HFFc6 (cell line): ENCODE measurements at regions not wholly inside any gene's neighbourhood (a gene's known extent, or its start where the extent isn't known, plus 50 kb on each side); places are given as distances from the start of the nearest gene placed in this dataset.

Experiments used
- DNase-seq: peaks from one replicate; pipeline ENCODE4 v3.0.0-alpha.2; 2018
- H3K27ac Mint-ChIP-seq: 2 replicates; pipeline ENCODE4 v1.8.0; 2020; ENCODE audit warnings: mild to moderate bottlenecking, mixed read lengths
- H3K27me3 Mint-ChIP-seq: 2 replicates; pipeline ENCODE4 v1.8.0; 2021; ENCODE audit warnings: mild to moderate bottlenecking, moderate library complexity, mixed read lengths; ENCODE audit not compliant: insufficient read depth
- H3K36me3 Mint-ChIP-seq: 2 replicates; pipeline ENCODE4 v1.8.0; 2021; ENCODE audit warnings: low read depth, mixed read lengths
- H3K4me1 Mint-ChIP-seq: 2 replicates; pipeline ENCODE4 v1.8.0; 2020; ENCODE audit warnings: low read depth, mixed read lengths
- H3K4me3 Mint-ChIP-seq: 2 replicates; pipeline ENCODE4 v1.8.0; 2020; ENCODE audit warnings: mild to moderate bottlenecking, moderate library complexity, mixed read lengths
- H3K9me3 Mint-ChIP-seq: 2 replicates; pipeline ENCODE4 v1.8.0; 2020; ENCODE audit warnings: mild to moderate bottlenecking, mixed read lengths
- TF ChIP-seq, protein P1 (sequence below): fragments of 200-600 bp; sonication (generic); IDR thresholded peaks from 2 replicates; pipeline ENCODE4 v1.5.0; 2021; ENCODE audit warnings: antibody characterized with exemption, mild to moderate bottlenecking

DNA sequence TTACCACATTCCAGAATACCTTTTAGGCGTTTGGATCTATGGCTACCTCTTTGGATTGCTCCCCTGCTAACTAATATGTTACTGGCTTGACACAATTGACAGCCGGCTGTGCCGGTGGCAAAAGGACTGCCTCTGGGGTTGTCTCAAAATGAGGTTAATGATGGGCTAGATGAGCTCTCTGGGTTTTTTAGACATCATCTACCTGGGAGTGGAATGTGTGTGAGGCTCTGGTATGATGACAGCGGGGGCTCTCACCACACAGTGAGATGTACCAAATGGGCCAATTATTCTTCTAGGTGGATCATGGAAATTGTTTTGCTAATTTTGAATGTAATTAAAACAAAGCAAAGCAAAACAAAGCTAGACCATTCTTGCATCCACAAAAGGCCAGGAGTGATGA lies 391.1 kb upstream of the SPRED2 start:
- H3K27me3 Mint-ChIP-seq, result no peaks in the 10 kb centered on the region; the same call in 1 of the 2 replicates
- H3K4me1 Mint-ChIP-seq, result no peaks in the 10 kb centered on the region
- H3K4me3 Mint-ChIP-seq, result no peak overlapping the region
- no peak for DNase-seq
- no peaks in the 10 kb centered on the region for H3K9me3 Mint-ChIP-seq
- H3K27ac Mint-ChIP-seq, result no peak overlapping the region
- no peaks in the 10 kb centered on the region for H3K36me3 Mint-ChIP-seq
- TF ChIP-seq, protein P1, sequence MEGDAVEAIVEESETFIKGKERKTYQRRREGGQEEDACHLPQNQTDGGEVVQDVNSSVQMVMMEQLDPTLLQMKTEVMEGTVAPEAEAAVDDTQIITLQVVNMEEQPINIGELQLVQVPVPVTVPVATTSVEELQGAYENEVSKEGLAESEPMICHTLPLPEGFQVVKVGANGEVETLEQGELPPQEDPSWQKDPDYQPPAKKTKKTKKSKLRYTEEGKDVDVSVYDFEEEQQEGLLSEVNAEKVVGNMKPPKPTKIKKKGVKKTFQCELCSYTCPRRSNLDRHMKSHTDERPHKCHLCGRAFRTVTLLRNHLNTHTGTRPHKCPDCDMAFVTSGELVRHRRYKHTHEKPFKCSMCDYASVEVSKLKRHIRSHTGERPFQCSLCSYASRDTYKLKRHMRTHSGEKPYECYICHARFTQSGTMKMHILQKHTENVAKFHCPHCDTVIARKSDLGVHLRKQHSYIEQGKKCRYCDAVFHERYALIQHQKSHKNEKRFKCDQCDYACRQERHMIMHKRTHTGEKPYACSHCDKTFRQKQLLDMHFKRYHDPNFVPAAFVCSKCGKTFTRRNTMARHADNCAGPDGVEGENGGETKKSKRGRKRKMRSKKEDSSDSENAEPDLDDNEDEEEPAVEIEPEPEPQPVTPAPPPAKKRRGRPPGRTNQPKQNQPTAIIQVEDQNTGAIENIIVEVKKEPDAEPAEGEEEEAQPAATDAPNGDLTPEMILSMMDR, result no peak

DNA sequence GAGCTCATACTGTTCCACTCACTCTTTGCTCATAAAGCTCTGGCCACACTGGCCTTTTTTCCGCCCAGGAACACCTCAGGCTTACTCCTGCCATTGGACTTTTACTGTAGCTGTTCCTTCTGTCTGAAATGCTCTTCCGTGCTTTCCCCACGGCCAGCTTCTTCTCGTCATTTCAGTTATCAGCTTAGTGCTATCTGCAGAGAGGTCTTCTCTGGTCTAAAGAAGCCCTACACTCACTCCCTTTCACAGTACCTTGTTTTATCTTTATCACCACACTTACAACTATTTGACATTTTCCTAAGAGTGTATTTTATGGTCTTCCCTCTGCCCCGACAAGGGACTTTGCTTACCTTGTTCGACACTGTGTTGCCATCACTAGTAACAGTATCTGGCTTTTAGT lies 388.1 kb upstream of the SPRED2 start:
- no peak for DNase-seq
- no peaks in the 10 kb centered on the region for H3K4me1 Mint-ChIP-seq
- no peak overlapping the region for H3K4me3 Mint-ChIP-seq
- no peaks in the 10 kb centered on the region for H3K9me3 Mint-ChIP-seq
- no peak overlapping the region for H3K27ac Mint-ChIP-seq
- no peaks in the 10 kb centered on the region for H3K36me3 Mint-ChIP-seq
- TF ChIP-seq, protein P1, result no peak
- no peaks in the 10 kb centered on the region for H3K27me3 Mint-ChIP-seq

DNA sequence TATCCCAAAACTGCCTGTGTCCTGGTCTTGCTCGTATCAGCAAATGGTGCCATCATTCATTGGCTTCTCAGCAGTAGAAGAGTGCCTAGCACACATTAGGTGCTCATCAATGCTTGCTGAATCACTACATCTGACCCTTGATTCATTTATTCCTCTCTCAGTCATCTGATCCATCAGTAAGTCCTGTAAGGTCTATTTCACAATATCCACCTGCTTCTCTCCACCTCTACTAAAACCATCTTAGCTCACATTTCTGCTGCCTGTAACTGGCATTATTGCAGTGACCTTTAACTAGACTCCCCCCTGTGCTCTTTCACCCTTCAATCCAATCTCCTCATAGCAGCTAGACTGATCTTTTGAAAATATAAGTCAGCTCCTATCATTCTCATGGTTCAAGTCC lies 387.6 kb upstream of the SPRED2 start:
- Mint-ChIP-seq H3K27me3 (no peaks in the 10 kb centered on the region), H3K27ac (no peak overlapping the region), H3K9me3 (no peaks in the 10 kb centered on the region), H3K4me1 (no peaks in the 10 kb centered on the region), H3K4me3 (no peak overlapping the region), H3K36me3 (no peaks in the 10 kb centered on the region)
- TF ChIP-seq, protein P1, result no peak
- DNase-seq, result no peak

DNA sequence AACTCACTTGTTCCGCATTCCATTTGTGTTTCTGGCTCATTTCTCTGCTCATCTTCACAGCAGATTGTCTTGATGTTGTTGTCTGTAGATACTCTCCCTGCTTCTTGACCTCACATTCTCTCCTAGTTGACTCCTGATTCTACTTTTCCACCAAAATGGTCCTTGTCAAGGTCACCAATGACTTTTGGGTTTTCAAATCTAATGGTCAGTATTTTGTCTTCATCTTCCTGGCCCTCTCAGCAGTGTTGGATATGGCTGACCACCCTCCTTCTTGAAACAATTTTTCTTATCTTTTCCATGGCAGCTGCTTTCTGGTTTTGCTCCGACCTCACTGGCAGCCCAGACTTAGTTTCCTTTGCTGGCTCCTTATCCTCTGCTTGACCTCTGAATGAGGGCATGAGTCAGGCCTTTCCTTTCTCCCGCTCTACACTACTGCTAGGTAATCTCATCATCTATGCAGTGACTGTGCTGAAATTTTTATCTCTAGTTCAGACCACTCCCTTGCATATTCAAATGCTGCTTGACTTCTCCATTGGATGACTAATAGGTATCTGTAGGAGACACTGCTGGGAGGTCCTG lies 386.6 kb upstream of the SPRED2 start:
- H3K36me3 Mint-ChIP-seq, result no peaks in the 10 kb centered on the region
- no peaks in the 10 kb centered on the region for H3K27me3 Mint-ChIP-seq
- TF ChIP-seq, protein P1, result no peak
- no peak overlapping the region for H3K4me3 Mint-ChIP-seq
- no peaks in the 10 kb centered on the region for H3K4me1 Mint-ChIP-seq
- H3K27ac Mint-ChIP-seq, result no peak overlapping the region
- no peak for DNase-seq
- H3K9me3 Mint-ChIP-seq, result no peaks in the 10 kb centered on the region

DNA sequence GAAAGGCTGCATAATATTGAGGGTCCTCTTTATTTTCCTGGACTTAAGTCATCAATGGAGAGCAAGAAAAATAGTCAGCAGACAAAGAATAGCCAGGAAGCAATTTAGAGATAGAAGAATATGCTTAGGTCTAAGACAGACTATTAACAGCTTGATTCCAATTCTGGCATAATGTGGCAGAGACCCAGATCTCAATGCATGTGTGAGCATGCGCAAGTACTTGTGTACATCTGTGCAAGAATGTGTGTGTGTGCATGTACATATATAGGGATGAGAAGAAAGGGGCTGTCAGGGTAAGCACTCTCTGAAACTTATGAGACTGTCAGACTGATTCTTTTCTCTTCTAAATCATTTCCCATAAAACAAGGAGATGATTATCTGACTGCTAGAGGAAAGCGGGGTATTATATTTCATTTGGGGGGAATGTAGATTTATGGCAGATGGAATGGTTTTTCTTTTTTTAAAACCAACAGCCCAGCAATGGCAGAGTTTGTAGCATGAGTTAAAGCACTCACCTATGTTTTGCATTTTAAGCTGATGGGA lies 381.3 kb upstream of the SPRED2 start:
- Mint-ChIP-seq H3K27me3 (peaks cover 4% of the 10 kb centered on the region; the same call in 1 of the 2 replicates), H3K4me1 (no peaks in the 10 kb centered on the region), H3K36me3 (no peaks in the 10 kb centered on the region), H3K27ac (no peak overlapping the region), H3K9me3 (no peaks in the 10 kb centered on the region), H3K4me3 (no peak overlapping the region)
- TF ChIP-seq, protein P1, result no peak
- DNase-seq, result no peak
